Nephron progenitor cell (in vitro differentiated cells): ENCODE measurements at regions not wholly inside any gene's neighbourhood (a gene's known extent, or its start where the extent isn't known, plus 50 kb on each side); places are given as distances from the start of the nearest gene placed in this dataset.
"Not testable (repeated sequence)": the region's sequence is repeated elsewhere in the genome, so short reads cannot be mapped to it uniquely, and the experiment has no call there.

Experiments
- DNase-seq: peaks from one replicate; pipeline ENCODE4 v3.0.0; 2021
- H3K27ac Mint-ChIP-seq: 2 replicates; pipeline ENCODE4 v1.8.0; 2021; ENCODE audit warnings: mild to moderate bottlenecking, moderate library complexity, mixed read lengths
- H3K27me3 Mint-ChIP-seq: 2 replicates; pipeline ENCODE4 v1.8.0; 2021; ENCODE audit warnings: mild to moderate bottlenecking, low read depth, mixed read lengths; ENCODE audit not compliant: poor library complexity
- H3K36me3 Mint-ChIP-seq: 2 replicates; pipeline ENCODE4 v1.8.0; 2021; ENCODE audit warnings: low read depth, mixed read lengths
- H3K4me1 Mint-ChIP-seq: 2 replicates; pipeline ENCODE4 v1.8.0; 2021; ENCODE audit warnings: mixed read lengths
- H3K4me3 Mint-ChIP-seq: 2 replicates; pipeline ENCODE4 v1.8.0; 2021; ENCODE audit warnings: mild to moderate bottlenecking, moderate library complexity, mixed read lengths
- H3K9me3 Mint-ChIP-seq: 2 replicates; pipeline ENCODE4 v1.8.0; 2021; ENCODE audit warnings: mild to moderate bottlenecking, moderate library complexity, mixed read lengths
- TF ChIP-seq, protein P1 (sequence below): fragments of 200-600 bp; sonication (generic); IDR thresholded peaks from 2 replicates; pipeline ENCODE4 v1.5.0; 2021; ENCODE audit warnings: antibody characterized with exemption

GRCh38 chr11:16536513-16536912 lies 180.2 kb upstream of the SOX6 start:
- H3K27me3 Mint-ChIP-seq = no peaks in the 10 kb centered on the region
- H3K4me1 Mint-ChIP-seq = no peaks in the 10 kb centered on the region
- H3K36me3 Mint-ChIP-seq = peaks cover 15% of the 10 kb centered on the region
- peaks cover 31% of the 10 kb centered on the region for H3K9me3 Mint-ChIP-seq
- DNase-seq = no peak
- H3K4me3 Mint-ChIP-seq = no peak overlapping the region
- no peak overlapping the region for H3K27ac Mint-ChIP-seq
- TF ChIP-seq, protein P1, sequence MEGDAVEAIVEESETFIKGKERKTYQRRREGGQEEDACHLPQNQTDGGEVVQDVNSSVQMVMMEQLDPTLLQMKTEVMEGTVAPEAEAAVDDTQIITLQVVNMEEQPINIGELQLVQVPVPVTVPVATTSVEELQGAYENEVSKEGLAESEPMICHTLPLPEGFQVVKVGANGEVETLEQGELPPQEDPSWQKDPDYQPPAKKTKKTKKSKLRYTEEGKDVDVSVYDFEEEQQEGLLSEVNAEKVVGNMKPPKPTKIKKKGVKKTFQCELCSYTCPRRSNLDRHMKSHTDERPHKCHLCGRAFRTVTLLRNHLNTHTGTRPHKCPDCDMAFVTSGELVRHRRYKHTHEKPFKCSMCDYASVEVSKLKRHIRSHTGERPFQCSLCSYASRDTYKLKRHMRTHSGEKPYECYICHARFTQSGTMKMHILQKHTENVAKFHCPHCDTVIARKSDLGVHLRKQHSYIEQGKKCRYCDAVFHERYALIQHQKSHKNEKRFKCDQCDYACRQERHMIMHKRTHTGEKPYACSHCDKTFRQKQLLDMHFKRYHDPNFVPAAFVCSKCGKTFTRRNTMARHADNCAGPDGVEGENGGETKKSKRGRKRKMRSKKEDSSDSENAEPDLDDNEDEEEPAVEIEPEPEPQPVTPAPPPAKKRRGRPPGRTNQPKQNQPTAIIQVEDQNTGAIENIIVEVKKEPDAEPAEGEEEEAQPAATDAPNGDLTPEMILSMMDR = no peak

DNA sequence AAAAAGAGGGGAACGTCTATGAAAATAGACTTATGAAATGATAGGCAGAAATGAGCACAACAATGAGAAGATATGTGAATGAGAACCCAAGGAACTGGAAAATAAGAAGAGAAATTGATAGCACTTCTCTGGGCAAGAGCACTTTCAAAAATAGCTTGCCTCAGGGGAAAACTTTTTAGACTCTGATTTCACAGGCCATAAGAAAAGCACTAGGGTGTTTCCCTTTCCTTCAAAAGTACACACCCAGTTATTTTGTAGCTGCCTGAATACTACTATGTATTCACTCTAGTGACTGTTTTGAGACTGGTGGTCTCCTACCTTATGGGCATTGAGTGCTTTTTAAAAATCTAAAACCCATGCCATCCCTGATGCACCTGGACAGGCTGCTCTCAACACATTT lies 172.3 kb upstream of the SOX6 start:
- Mint-ChIP-seq H3K27ac (peak overlapping the region; percentile 11), H3K27me3 (no peaks in the 10 kb centered on the region), H3K4me1 (peaks cover 23% of the 10 kb centered on the region), H3K36me3 (peaks cover 3% of the 10 kb centered on the region), H3K4me3 (no peak overlapping the region), H3K9me3 (peaks cover 14% of the 10 kb centered on the region)
- no peak for DNase-seq
- TF ChIP-seq, protein P1 = no peak

DNA sequence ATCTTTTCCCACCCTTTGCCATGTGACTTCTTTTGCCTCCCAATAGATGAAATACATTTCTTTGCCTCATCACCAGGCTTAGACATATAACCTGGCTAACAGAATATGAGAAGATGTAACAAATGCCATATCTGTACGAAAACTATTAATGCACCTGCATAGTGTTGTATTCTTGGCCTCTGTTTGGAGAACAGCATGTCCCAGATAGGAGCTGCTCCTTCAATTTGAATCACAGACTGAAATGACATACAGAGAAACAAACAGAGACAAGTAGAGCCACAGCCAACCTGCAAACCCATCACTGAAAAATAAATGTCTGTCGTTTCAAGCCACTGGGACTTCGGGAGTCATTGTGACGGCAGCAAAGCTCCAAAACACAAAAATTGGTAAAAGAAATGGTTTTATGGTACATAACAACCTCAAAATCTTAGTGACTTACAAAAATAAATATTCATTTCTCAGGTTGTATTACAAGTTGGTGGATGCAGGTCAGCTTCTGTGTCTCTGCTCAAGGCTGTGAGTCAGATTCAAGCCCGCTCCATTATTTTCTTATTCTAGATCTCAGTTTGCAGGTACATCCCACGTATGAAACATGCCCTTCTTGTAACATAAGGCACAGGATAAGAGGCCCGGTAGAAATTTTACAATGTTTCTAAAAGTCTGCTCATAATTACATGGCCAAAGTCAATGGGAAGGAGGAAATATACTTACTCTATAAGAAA lies 171.3 kb upstream of the SOX6 start:
- H3K4me3 Mint-ChIP-seq = no peak overlapping the region
- peaks cover 3% of the 10 kb centered on the region for H3K36me3 Mint-ChIP-seq
- peaks cover 23% of the 10 kb centered on the region for H3K4me1 Mint-ChIP-seq

DNA sequence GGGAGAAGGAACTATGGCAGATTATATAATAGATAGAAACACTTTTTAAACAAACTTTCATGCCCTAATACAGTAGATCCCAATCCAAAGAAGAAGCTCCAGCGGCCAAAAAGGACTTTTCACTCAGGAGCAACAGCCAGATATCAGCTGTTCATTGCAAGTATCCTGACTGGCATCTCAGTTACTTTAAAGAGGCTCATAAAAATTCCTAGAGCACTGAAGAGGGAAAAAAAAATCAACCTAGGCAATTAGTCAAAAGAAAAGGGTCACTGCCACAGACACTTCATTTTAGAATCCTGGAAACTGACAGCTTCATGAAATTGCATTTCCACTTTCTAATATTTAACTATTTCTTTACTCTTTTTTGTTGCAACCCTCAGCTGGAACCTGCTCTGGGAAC lies 170.6 kb upstream of the SOX6 start:
- Mint-ChIP-seq H3K27me3 (no peaks in the 10 kb centered on the region), H3K27ac (no peak overlapping the region), H3K4me3 (no peak overlapping the region), H3K4me1 (peaks cover 23% of the 10 kb centered on the region), H3K36me3 (peaks cover 5% of the 10 kb centered on the region), H3K9me3 (peaks cover 31% of the 10 kb centered on the region)
- DNase-seq = no peak
- TF ChIP-seq, protein P1 = no peak

More for the DNA sequence above, 171.3 kb upstream of the SOX6 start:
- TF ChIP-seq, protein P1 = no peak
- peaks cover 24% of the 10 kb centered on the region for H3K9me3 Mint-ChIP-seq
- DNase-seq = no peak
- peak overlapping the region; percentile 34 for H3K27ac Mint-ChIP-seq
- no peaks in the 10 kb centered on the region for H3K27me3 Mint-ChIP-seq

DNA sequence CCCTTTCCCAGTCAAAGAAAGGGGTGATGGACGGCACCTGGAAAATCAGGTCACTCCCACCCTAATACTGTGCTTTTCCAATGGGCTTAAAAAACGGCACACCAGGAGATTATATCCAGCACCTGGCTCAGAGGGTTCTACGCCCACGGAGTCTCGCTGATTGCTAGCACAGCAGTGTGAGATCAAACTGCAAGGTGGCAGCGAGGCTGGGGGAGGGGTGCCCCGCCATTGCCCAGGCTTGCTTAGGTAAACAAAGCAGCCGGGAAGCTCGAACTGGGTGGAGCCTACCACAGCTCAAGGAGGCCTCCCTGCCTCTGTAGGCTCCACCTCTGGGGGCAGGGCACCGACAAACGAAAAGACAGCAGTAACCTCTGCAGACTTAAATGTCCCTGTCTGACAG lies 164.4 kb upstream of the SOX6 start:
- not testable (repeated sequence) for H3K27me3 Mint-ChIP-seq, DNase-seq, H3K27ac Mint-ChIP-seq, H3K4me3 Mint-ChIP-seq, H3K4me1 Mint-ChIP-seq
- Mint-ChIP-seq H3K36me3 (peaks cover 23% of the 10 kb centered on the region), H3K9me3 (peaks cover 65% of the 10 kb centered on the region)

DNA sequence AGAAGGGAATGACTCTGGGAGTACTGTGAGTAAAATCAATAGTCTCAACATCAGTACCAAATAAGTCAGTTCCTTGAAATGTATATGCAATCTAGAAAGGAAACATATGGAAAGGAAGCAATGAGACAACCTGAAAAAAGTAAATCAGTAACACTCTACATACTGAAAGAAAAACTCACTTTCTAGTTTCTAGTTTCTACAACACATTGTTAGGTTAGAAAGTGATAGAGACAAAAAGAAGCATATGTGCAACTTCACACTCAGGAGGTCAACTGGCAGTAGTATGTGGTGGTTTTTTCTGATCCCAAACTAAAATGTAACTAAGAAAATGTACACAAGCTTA lies 156.5 kb upstream of the SOX6 start:
- DNase-seq = no peak
- TF ChIP-seq, protein P1 = no peak
- no peaks in the 10 kb centered on the region for H3K36me3 Mint-ChIP-seq
- H3K4me1 Mint-ChIP-seq = peaks cover 9% of the 10 kb centered on the region
- no peaks in the 10 kb centered on the region for H3K27me3 Mint-ChIP-seq
- H3K27ac Mint-ChIP-seq = peak overlapping the region; percentile 67
- no peak overlapping the region for H3K4me3 Mint-ChIP-seq
- H3K9me3 Mint-ChIP-seq = peaks cover 7% of the 10 kb centered on the region
